ENCODE measurements at regions not wholly inside any gene's neighbourhood (a gene's known extent, or its start where the extent isn't known, plus 50 kb on each side); places are given as distances from the start of the nearest gene placed in this dataset.

- DNase-seq: no peak
Observed at GRCh38 chr2:189372688-189373257, 68.5 kb upstream of the WDR75 start.

- DNase-seq: no peak
Observed at GRCh38 chr2:189374481-189374880, 66.8 kb upstream of the WDR75 start.

GRCh38 chr2:189375842-189376241, 65.4 kb upstream of the WDR75 start:
- no peak for DNase-seq

- no peak for DNase-seq
Observed at GRCh38 chr2:189379287-189379630, 62.0 kb upstream of the WDR75 start.

GRCh38 chr2:189379731-189380261, 61.5 kb upstream of the WDR75 start:
- no peak for DNase-seq

- no peak for DNase-seq
Observed at GRCh38 chr2:189382668-189383067, 58.6 kb upstream of the WDR75 start.

- no peak for DNase-seq
Observed at GRCh38 chr2:189386741-189387140, 54.5 kb upstream of the WDR75 start.

GRCh38 chr2:189391201-189391600, 50.1 kb upstream of the WDR75 start:
- no peak for DNase-seq

Measured in CD4-positive, alpha-beta T cell treated with Interleukin-21 for 1 hour (primary cell).